Activated CD4-positive, alpha-beta T cell treated with anti-CD3 and anti-CD28 coated beads, Interleukin-2, amount 50 U/mL, for 24 hours (primary cell): ENCODE measurements at regions not wholly inside any gene's neighbourhood (a gene's known extent, or its start where the extent isn't known, plus 50 kb on each side); places are given as distances from the start of the nearest gene placed in this dataset.
"Not testable (repeated sequence)": the region's sequence is repeated elsewhere in the genome, so short reads cannot be mapped to it uniquely, and the experiment has no call there.

Source experiments
- DNase-seq, 2 donors: peaks; one replicate each; pipeline ENCODE4 v3.0.0-alpha.2; 2020; ENCODE audit warnings: low read depth in 1 of 2, low spot score in 1 of 2

DNA sequence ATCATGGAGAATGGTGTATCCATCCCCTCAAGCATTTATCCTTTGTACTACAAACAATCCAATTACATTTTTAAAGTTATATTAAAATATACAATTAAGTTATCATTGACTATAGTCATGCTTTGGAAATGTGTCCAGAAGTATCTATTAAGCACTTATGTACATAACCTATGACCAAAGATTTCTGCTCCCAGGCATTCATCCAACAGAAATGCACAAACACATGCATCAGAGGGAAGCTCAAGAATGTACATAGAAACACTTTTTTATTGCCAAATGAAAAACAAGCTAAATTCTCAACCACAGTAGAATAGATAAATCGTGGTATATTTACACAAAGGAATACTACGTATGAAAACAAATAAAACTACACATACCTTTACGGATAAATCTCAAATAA is 700.5 kb upstream of the ZNF608 start:
- no peak for DNase-seq

DNA sequence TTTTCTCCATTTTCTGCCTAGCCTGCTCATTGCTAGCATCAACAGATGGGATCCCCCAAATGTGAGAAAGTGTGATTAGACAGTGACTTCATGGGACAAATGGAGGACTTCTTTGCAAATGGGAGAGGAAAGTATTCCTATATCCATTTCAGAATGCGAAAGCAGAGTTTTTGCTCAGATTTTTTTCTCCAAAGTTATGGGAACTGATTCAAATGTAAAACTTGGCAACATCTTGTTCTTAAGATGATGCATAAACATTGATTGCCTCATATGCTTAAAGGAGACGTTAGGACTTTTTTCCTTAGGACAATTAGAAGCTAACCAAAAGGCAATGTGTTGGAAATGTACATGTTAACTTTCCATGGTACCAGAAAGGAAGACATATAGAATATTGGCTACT is 704.3 kb upstream of the ZNF608 start:
- DNase-seq = no peak

DNA sequence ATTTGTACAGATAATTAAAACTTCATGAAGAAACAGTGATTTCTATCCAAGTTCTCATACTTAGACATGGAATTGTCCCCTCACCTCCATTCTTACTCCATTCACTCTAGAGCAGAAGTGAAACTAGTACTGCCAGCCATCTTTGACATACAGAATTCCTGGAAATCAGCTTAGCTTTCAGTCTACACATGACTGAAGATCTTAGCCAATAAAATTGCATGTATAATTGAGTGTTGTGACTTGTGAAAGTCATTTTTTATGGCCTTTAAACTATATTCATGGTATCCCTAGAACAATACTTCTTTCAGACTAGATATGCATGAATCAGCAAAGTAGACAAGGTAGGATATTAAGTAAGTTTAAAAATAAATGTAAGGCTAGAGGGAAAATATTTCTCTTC is 705.2 kb upstream of the ZNF608 start:
- no peak for DNase-seq

DNA sequence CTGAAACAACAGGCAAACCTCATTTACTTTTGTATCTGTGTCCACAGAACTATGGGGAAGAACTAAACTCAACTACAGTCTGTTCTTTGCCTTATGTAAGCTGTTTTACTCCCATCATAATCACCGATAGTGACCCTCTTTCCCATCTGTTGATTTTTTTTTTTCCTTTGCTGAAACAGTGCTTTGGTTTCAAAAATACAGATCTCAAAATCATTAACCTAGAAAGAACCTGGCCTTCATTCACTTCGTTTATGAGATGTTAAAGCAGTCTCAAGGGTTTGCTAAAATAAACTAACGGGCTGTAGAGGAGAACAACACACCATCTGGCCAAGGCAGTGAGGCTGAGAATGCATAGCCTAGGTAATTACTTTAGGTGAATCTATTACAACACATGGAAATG is 706.6 kb upstream of the ZNF608 start:
- DNase-seq = no peak

DNA sequence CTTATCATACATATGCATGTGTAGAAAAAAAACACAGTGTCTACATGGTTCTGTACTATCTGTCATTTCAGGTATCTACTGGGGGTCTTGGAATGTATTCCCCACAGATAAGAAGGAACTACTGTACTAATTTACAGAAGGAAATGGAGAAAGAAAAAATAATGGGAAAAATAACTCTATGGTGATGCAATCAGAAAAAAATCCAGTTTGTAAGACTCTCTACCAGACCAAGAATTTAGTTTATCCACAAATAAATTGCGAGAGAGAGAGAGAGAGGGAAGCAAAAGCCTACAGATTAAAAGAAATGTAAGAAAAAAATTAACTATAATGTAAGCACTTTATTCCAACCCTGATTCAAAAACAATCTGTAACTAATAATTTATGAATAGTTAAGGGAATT is 708.6 kb upstream of the ZNF608 start:
- no peak for DNase-seq

DNA sequence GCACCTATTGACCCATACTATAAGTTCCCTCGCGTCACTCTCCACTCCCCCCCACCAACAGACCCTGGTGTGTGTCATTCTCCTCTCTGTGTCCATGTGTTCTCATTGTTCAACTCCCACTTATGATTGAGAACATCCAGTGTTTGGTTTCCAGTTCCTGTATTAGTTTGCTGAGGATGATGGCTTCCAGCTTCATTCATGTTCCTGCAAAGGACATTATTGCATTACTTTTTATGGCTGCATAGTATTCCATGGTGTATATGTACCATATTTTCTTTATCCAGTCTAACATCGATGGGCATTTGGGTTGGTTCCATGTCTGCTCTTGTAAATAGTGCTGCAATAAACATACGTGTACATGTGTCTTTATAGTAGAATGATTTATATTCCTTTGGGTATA is 709.6 kb upstream of the ZNF608 start:
- DNase-seq = not testable (repeated sequence)

DNA sequence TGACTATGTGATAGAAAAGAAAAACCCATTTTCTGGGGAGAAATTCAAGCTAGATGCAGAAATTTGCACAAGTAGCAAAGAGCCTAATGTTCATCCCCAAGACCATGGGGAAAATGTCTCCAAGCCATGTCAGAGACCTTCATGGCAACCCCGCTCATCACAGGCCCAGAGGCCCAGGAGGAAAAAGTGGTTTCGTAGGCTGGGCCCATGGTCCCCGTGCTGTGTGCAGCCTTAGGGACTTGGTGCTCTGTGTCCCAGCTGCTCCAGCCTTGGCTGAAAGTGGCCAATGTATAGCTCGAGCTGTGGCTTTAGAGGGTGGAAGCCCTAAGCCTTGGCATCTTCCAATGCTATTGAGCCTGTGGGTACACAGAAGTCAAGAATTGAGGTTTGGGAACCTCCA is 711.2 kb upstream of the ZNF608 start:
- DNase-seq = no peak

DNA sequence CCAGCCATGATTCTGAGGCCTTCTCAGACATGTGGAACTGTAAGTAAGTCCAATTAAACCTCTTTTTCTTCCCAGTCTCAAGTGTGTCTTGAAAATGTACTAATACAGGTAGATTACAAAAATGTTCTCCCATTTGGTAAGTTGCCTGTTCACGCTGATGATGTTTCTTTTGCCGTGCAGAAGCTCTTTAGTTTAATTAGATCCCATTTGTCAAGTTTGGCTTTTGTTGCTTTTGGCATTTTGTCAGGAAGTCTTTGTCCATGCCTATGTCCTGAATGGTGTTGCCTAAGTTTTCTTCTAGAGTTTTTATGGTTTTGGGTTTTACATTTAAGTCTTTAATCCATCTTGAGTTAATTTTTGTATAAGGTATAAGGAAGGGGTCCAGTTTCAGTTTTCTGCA is 712.5 kb upstream of the ZNF608 start:
- not testable (repeated sequence) for DNase-seq

DNA sequence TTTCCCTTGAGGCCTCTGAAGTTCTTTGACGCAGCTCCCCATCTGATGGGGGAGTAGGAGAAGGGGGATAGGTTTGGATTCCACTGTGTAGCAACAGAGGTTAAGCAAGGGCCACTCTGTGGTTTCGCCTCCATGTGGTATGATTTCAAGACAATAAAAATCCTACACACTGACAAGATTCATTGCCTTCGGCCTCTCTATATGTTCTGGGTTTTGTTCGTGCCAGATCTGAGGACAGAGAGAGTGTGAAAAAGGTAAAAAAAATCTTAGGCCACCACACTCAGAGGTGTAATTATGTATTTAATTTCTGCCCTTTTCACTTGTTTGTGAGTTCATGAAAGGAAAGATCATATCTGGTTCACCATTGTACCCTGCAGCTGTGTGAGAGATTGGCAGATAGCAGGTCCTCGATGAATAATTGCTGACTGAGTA is 715.2 kb upstream of the ZNF608 start:
- DNase-seq = no peak

DNA sequence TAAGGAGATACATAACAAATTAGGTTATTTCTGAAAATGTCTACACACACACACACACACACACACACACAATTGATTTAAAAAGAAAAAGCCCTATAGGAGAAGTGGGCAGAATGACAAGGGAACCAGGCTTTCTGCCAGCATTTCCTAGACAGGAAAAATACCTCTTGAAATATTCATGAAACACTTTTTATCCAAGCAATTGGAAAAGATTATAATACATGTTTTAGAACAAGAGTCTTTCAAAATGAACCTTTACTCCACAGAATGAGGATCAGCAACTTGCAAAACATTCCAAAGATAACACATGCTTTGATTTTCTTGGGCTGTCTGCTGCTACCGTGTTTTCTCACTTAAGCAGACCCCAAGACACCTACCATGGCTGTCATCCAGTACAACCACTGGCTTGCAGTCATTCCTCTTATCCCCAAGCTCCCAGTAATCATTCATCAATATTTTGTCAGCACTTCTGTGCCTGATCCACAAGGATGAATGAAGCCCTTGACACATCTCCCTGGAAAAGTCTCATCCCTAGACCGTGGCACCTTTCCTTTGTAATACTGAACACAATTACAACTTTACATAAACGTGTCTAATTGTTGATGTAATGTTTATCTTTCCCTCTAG is 717.1 kb upstream of the ZNF608 start:
- no peak for DNase-seq

DNA sequence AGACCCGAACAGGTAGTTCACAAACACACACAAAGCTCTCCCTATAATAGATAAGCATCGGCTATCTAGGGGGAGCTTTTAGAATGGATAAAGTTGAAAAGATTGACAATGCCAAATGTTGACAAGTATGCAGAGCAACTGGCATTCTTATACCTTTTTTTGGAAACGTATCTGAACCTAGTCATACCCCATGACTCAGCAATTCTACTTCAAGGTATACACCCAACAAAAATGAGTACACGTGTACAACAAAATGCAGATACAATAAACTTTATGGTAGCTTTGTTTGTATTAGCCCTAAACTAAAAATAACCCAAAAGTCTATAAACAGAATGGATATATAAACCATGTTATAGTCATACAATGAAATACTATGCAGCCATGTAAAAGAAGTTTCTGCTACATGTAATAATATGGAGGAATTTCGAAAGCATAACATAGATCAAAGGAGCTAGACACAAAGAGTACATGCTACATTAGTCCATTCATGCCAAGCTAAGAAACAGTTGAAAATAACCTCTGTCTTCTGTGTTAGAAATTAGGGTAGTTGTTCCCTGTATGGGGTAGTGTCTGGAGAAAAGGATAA is 718.5 kb upstream of the ZNF608 start:
- no peak for DNase-seq

DNA sequence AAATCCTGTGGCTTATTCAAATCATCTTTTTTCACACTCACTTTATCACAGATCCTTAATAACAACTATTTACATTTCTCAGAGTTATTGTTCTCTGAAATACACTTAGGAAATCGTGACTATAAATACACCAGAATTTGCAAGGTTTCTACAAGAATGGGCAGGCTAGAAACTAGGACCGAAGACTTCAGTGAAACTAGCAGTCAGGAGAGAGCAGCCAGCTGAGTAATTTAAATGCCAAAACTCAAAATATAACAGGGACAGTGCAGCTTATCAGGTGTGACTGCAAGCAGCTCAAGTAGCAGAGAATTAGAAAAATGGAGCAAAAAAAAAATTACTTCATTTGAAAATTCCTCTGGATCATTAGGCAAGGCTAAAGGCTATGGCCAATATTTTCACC is 719.3 kb upstream of the ZNF608 start:
- DNase-seq = no peak

DNA sequence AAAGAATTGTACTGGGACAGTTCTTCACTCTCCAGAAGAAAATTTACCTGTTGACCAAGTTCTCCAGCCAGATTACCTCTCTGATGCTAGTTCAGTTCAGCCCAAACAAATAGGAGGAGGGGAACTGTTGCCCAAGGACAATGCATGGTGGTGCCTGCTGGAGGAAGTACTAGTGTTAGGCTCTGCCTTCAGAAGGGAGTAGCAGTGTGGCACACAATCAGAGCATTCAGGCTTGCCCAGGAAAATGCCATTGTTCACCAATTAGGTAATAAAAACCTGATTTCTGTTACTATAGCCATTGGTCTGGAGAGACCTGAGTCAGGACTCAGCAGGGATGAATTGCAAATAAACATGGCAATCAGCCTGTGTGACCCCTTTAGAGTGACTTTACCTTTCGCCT is 720.8 kb upstream of the ZNF608 start:
- DNase-seq = no peak

DNA sequence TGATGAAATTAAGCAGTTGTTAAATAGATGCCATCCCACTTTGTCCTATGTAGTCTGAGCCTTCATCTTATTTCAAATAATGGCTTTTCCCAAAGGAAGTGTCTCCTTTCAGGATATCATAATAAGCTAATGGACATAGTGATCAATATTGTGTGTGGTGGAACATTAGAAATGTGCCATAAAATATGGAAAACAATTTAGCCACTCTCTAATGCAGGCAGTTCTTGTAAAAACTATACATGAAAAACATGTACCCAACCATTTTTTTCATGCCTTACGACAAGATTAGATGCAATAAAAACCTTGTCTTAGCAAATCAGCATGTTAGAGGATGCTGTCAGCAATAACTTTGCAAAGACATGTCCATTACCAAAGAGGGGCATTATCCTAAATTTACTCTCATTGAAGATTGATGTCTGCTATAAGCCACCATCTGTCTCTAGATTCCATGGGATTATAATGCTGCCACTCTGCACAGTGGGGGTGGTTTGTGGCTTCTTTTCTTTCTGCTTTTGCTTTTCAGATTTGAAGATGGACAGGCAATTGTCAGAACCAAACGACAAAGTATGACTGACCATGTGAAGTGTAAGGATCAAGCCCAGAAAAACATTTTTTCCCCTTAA is 724.0 kb upstream of the ZNF608 start:
- no peak for DNase-seq

DNA sequence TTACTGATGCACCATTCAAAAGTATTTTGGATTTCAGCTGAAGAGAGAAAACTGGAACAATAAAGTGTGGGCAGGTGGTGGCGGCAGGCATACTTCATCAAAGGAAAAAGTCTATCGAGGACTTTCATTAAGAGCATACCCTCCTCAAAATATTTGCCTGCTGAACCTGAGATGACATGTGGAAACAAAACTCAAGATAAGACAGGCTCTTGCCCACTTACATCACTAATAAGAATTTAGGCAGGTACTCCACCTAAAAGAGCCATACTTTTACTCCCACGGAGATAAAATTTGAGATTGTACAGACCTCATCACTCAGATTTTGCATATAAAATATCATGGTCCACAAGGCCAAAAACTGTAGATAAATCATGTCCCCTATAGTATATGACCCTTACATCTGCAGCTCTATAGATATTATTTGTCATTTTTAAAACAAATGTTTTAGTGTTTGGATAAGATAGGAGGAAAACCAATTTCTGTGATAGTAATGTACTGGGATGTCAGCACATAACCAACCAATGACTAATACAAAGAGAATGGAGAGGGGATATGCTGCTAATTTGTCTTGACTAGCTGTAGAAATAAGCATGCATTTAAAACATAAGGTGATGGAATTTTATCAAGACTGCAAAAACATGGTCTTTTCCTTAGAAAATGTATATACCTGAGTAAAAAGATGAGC is 730.6 kb upstream of the ZNF608 start:
- DNase-seq = no peak

DNA sequence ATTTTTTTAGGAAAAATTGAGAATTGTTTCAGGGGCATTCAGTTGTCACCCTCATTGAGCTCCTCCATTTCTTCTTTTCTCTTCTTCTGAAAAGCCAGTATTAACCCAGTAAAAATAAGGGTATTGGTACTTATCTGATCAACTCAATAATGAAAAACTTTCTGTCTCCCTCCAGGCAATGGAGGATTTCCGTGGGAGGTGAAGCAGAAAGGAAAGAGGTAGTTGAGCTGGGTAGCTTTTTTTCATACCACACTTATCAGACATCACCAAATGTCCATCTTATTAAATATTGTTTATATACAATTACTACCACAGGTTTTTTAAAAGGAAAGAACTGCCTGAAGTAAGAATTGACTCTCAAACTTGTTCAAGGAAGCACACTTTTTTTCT is 731.1 kb upstream of the ZNF608 start:
- no peak for DNase-seq

DNA sequence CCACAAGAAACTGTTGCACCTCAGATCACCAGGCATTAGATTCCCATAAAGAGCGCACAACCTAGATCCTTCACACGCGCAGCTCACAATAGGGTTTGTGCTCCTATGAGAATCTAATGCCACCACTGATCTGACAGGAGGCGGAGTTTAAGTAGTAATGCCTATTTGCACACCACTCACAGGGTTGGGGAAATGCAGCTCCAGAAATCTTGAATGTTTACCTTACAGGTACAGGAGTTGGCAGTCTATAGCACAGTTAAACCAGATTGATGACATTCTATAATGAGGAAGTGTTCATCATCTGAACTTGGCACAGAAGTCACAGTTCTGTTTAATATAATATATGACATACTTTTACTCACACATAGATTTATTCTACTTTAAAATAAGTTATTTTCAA is 732.2 kb upstream of the ZNF608 start:
- no peak for DNase-seq

DNA sequence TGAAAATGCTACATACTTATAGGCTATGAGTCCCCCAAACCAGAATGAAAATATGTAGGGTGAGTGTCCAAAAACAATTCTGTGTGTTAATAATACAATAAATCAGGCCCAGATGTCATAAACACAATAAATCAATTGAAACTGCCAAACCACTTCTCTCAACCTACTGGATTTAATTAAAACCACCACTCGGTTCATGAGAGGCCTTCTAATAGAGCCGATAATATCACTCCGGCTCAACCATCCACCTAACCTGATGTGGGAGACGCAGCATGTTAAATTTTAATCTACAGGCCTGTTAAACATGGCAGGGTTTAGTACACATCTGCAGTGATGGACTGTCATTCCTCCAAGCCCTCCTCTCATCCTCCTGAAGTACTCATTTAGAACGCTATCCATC is 734.5 kb upstream of the ZNF608 start:
- DNase-seq = no peak

DNA sequence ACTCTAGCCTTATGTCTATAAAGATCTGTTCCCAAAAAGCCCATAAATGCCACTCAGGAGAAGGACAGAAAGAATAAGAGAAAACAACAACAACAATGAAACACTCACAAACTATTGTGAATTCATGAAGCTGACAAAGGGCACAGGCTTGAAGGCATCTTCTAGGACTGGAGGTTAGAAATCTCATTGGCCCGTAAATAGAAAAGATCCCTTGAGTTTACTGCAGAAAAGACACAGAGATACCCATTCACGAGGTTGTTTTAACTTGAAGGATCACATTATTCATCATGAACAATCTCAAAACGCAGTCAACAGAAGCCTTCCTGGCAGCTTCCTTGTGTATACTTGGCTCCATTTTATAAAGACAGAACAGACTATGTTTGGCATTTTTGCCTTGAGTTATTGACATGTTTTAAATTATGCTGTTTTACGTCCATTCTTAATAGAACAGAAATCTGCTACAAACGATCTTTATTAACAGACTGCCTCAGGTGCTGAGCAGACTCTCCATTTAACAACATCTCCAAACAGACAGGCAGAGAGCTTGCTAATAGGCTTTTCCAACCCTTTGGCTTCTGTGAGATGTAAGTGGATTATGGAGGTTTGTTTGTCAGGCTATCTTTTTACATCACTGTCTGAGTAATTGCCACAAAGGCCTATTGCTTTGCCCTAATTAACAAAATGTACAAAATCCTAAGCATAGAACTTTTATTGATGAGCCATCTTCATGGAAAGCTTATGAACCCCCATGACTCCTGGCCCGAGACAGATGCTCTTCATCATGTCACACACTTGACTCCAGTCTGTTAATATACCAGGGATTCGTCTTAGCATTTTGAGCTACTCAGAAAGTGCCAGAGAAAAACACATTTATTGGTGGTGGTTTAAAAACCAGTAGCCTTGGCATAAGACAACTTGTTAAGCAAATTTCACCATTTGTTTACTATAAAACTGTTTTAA is 735.3 kb upstream of the ZNF608 start:
- DNase-seq = no peak

DNA sequence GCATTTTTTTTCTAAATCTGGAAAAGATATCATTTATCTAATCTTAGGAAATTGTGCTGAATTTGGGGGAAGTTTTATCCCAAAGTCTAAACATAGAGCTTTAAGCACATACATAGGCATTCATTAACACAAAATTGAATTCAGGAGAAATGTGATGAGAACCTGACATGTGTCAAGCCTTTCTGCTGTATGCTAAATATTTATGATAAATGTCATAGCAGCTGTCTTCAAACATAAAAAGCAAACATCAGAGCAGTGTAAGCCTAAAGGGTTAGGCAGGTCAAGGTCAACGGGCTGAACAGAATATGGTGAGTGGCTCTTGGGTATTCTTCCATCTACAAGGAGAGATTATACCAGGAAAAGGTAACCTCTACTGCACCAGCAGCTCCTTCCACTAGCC is 737.2 kb upstream of the ZNF608 start:
- DNase-seq = no peak

DNA sequence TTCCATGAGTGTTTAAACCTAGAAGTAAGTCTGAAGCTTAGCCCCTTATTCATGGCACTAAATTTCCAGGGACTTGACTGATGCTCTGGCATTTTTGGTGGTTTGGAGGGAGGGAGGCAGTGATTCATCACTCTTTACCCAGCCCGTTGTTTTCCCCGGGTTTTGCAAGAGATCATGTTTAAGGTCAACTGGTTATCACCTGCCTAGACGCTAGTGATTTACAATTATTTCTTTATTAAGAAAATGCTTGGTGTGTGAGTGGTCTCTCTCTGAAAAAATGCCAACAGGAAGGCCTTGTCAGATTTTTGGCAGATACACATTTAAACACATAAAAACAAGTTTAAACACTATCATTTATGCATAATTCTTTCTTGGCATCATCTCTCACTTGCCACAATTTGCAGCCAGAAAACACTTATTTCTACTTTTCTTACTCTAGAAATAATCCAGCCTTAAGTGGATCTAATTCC is 737.9 kb upstream of the ZNF608 start:
- no peak for DNase-seq
